Hepatic stellate cell (primary cell): ENCODE measurements at regions not wholly inside any gene's neighbourhood (a gene's known extent, or its start where the extent isn't known, plus 50 kb on each side); places are given as distances from the start of the nearest gene placed in this dataset.

Experiments
- DNase-seq: peaks from one replicate; pipeline ENCODE4 v3.0.0; 2011; ENCODE audit warnings: low spot score

DNA sequence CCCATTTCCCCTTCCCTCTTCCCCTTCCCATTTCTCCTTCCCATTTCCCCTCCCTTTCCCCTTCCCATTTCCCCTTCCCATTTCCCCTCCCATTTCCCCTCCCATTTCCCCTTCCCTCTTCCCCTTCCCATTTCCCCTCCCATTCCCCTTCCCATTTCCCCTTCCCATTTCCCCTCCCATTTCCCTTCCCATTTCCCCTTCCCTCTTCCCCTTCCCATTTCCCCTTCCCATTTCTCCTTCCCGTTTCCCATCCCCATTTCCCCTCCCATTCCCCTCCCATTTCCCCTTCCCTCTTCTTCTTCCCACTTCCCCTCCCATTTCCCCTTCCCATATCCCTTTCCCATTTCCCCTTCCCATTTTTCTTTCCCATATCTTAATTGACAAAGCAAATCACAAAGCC lies 109.0 kb downstream of the OLFM1 start:
- DNase-seq = no peak

DNA sequence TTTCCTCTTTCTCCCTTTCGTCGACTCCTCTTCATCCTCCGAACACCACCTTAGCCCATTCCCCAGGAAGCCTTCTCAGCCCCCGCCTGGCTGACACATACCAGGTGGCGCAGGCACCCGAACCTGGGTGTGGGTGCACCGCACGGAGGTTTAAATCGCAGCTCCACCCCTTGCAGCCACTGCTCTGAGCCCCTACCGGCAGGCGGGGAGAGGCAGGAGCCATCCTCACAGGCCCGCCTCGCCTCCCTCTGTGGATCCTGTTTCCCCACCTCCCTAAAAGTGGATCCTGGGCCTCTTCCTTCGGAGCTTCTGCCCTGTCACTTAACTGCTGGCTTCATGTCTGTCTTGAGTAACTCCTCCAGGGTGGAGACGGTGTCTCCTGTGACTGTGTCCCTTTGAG lies 110.7 kb downstream of the OLFM1 start:
- no peak for DNase-seq

DNA sequence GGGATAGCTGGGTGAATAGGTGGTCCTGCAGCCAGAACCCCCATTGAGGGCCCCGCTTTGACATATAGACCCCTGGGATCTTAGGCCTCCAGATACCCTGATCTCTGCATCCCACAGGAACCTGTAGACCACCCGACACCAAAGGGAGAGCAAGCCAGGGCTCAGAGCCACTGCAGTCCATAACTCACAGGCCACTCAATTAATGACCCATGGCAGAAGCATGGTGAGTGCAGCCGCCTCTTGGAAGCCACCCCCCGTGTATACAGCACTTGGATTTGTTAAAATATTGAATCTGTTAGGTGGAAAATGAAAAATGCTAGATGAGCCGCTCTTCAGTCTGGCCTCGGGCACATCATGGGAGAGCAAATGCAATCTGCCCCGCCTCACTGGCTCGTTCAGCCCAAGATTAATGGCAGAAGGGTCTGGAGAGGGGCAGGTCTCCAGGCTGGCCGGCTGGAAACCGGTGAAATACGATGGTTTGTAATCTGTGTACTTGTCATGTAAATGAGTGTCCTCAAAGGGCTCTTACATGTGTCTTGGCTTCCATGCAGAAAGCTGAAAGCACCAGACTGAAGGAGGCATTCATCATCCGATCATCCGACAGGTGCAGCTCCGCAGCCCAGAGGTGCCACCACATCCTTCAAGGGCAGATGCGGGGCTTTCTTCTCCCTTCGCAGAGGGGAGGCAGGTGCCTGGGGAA lies 111.3 kb downstream of the OLFM1 start:
- no peak for DNase-seq

DNA sequence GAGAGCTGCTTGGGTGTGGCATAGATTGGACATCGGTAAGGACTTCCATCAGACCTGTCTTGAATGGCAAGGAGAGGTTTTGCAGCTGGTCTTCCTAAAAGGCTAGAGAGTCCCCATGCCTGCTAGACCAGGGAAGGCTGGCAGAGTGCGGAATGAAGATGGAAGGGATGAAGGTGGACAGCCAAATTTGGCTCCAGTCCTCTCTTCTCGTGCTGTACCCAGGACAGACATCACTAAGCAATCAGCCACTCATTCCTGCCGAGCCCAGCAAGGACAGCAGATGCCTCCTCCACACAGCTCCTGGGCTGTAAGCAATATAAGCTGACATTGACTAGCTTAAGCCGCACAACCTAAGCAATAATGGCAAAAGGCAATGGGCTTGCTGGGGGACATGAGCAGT lies 112.0 kb downstream of the OLFM1 start:
- DNase-seq = no peak

DNA sequence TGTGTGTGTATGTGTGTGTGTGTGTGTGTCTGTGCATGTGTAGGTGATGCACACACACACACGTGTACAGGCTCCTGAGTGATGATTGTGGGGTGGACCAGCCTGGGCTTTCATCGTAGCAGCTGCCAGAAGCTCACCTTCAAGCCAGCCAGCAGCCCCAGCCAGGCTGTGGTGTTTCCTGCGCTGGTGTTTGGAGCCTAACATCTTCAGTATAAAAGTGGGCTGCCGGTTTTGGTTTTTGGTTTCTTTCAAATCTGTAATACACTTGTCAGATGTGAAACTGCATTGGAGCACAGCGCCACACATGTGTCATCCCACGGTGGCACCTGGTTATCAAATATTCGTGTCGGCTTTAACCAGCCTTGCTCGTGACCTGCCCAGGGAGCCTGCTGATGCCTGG lies 114.2 kb downstream of the OLFM1 start:
- no peak for DNase-seq

DNA sequence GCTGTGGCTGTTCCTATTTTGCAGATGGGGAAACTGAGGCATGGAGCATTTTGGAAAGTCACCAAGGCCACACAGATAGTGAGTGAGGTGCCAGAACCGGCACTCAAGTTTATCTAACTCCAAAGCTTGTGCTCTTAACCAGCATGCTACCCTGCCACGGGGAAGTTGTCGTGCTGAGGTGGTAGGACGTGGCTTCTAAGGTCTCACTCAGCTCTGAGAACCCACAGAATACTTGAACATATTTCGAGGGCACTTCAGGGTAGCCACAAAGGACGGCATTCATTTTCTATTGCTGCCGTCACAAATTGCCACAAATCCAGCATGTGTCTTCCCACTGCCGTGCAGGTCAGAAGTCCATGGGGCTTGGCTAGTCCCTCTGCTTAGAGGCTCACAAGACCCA lies 116.7 kb downstream of the OLFM1 start:
- DNase-seq = no peak

DNA sequence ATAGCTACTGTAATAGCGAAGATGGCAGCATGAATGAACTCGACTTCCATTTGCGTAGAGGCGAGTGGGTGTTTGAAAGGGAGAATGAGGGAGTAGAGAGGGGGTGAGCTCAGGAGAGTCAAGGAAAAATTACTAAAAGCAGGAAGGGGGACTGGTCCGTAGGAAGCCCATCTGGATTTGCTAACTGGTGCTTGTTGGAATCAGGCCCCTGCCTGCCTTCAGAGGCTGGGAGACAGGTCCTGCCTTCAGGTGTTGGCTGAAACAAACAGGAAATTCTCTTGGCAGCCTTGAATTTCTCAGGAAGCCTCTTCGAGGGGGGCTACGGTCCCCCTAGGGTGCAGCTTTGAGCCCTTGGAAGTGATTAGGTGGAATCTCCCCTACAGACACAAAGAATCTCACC lies 121.7 kb downstream of the OLFM1 start:
- no peak for DNase-seq

DNA sequence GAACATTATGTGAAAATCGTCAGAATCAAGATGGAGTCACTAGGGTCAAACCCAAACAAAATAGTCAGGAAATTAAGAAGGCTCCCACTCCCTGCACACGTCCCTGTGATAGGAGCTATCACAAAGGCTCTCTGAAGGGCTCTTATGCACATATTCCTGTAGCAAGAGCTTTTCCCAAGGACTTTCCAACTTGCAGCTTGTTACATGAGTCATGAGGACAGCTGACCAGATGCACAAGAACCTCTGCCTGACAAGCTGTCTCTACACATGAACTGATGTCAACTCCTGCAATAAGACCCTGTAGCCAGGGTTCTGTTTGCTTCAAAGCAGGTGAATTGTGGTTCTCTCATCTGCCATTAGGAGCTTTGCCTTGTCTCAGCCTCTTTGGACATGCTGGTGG lies 122.4 kb downstream of the OLFM1 start:
- no peak for DNase-seq

DNA sequence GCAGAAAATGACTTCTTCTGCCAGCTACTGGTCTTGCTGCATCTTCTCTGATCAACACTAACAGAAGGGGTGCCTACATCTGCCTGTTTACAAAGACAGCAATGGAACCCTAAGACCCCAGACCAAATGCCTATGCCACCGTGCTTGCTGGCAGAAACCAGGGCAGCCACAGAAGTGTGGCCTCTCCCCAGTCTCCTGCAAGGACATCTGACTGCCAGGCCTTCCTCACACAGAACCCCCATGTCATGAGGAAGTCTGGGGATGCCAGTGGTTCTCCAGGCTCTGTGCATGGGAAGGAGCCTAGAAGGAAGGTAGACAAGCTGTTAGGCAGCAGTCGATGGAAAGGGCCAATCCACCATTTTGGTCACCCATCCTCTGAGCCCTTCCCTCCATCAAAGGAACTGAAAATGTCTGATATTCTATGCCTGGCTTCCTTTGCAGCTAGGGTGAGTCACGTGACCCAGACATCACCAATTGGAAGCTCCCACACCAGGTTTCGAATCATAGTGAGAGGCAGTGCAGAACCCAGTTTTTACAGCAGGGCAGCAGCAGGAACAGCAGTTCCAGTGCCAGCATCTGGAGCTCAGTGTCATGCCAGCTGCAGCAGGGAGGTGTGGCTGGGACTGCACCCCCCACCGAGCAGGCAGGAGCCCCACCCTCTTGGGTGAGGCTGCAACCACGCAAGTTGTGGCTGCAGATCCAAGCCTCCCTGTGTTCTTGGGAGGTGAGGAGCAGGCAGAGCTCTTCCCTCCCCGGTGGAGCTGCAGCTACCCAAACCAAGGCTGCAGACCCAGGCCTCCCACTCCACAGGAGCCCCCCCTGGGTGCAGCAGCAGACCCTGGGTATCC lies 123.4 kb downstream of the OLFM1 start:
- DNase-seq = no peak

DNA sequence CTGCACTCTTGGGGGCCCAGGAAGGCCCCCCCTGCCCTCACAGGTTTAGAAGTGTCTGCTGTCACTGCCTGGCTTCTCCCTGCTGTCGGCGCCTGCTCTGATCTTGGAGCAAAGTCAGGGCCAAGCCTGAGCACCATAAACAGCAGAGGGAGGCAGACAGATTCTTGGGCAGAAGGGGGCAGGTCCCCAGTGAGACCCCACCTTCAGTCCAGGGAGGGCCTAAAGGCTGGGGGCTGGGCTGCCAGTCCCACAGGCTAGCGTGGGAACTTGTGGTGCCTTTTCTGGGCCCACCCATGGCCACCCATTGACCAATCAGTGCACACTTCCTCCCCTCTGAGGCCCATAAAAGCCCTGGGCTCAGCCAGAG lies 124.0 kb downstream of the OLFM1 start:
- no peak for DNase-seq

DNA sequence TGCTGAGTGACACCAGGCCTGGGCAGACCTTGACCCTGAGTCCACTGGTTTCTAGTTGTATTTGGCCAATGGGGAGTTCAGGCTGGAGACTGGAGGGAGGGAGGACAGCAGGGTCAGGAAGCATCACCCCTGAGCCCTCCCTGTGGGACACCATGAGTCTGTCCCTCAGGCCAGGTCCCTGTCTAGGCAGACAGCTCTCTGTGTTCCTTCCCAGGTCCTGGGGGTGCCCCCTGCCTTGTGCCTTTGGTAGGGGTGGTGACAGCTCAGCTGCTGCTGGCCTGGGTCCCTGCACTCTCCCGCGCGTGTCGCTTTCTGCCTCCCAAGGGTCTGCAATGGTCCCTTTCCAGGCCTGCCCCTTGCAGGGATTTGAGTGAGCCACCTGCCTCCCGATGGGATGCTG lies 125.5 kb downstream of the OLFM1 start:
- no peak for DNase-seq

DNA sequence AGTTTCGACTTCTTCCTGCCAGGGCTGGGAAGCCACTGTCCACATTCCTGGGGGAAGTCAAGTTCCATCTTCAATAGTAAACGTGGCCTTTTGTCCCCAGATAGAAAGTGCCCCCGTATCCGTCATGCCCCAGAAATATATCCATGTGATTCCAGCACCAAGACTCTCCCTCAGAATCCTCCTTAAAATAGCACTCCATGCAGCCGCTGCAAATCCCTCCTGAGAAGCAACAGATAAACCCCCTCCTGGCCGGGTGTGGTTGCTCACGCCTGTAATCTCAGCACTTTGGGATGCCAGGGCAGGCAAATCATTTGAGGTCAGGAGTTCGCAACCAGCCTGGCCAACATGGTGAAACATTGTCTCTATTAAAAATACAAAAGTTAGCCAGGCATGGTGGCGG lies 126.1 kb downstream of the OLFM1 start:
- no peak for DNase-seq

DNA sequence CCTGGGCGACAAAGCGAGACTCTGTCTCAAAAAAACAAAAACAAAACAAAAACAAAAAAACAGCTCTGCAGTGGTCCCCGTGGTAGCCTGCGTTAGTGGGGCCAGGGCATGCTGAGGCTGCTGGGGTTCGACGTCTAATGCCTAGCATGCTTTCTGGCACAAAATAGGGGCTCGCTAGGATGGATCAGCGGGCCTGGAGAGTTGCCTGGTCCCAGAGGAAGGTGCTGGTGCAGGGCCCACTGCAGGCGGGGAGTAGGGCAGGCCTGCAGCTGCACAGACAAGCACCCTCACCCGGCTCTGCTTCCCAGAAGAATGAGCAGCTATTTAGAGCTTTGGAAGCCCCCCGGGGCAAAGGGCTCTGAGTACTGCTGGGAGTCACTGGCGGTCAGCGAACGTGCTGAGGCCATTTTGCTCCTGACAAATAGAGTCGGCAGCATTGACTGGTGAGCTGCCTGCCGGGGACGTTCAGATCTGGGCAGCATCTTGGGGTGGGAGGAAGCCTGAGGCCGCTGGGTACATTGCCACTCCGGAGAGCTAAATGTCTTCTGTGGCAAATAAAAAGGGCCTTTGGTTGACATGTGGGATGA lies 126.7 kb downstream of the OLFM1 start:
- DNase-seq = no peak

DNA sequence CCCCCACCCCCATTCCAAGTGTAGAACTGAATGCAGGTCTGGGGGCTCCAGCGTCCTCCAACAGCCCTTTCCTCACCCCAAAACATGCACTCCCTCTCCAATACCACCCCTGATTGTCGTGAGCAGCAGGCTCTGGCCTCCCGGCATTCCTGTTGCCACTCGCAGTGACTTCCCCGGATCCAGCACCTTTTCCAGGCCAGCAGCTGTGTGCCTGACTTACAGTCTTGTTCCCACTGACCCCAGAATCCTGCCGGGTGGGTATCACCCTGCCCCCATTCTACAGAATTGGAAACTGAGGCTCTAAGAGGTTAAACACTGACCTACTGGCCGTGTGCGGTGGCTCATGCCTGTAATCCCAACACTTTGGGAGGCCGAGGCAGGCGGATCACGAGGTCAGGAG lies 127.2 kb downstream of the OLFM1 start:
- DNase-seq = no peak

DNA sequence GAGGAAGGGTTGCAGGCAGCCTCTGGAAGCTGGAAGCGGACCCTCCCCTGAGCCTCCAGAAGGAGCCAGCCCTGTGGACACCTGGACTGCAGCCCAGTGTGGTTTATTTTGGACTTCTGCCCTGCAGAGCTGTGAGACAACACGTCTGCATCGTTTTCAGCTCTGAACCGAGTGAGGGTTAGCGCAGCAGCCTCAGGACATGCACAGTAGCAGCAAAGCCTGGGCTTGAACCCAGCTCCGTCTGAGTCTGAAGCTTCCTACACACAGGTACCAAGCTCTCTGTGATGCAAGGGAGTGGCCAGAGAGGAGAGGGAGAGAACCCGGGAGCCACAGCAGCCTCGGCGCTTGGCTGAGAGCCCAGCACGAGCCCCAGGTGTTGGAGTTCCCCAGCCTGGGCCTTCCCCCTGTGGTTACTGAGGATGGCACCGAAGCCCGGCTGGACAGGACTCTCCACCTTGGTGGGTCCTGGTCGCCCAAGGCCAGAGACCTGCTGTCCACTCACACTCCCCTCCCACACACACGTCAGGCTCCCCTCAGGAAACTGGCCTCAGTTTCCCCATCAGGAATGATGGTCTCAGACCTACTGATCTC lies 128.2 kb downstream of the OLFM1 start:
- DNase-seq = no peak

DNA sequence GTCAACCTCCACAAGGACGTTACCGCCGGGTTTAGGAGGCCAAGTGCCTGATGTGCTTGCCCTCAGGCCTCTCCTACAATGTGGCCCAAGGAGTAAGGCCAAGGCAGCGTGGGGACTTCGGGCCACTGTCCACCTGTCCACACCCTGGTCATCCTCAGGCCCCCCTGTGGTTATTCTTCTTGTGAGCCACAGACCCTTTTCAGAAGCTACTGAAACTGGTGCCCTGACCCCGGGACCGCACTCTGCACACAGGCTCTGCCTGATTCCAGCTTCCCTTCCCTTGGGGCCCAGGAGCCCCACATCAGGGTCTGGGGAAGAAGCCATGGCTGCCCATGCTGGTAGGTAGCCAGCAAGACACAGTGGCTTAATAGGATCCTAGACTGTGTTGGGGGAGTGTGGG lies 128.8 kb downstream of the OLFM1 start:
- DNase-seq = no peak

DNA sequence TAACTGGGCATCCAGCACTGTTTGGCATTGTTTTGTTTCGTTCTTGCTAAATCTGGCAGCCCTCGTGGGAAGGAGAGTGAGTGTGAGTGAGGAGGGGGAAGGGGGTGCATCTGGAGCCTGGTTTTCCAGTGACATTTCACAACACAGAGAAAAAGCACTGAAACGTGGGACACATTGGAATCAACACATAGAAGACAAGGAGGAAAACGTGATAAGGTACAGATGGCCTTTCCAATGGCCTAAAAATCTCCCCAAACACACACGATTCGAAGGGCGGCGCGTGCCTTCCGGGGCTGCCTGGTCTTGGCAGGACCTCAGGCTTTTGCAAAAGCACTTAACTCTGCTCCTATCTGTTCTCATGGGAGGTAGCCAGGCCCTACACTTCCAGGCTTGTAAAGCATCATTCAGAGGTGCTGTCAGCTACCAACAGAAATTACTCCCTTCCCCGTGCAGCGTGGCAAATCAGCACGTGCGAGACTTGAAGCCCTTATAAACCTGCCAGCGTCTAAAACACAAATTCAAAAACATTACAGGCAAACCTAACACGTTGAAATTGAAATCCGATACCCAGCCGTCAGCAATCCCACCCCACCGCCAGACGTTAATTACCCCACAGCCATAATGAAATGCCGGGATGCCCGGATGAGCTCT lies 129.4 kb downstream of the OLFM1 start:
- no peak for DNase-seq

DNA sequence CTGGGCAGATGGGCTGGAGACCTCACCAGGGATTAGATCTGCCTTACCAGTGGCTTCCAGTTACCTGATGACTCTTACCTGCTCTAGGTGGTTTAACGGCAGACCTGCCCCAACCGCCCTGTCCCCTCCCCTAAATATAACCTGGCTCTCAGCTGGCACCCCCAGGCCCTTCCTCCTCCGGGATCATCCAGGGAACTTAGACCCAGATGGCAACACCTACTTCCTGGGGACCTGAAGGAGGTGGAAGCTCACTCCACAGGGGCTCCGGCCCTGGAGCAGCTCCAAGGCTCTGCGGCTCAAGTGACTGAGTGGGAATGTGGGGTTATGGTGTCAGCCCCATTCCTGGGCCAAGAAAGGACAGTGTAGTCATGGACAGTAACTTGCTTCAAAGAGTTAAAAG lies 130.4 kb downstream of the OLFM1 start:
- no peak for DNase-seq

DNA sequence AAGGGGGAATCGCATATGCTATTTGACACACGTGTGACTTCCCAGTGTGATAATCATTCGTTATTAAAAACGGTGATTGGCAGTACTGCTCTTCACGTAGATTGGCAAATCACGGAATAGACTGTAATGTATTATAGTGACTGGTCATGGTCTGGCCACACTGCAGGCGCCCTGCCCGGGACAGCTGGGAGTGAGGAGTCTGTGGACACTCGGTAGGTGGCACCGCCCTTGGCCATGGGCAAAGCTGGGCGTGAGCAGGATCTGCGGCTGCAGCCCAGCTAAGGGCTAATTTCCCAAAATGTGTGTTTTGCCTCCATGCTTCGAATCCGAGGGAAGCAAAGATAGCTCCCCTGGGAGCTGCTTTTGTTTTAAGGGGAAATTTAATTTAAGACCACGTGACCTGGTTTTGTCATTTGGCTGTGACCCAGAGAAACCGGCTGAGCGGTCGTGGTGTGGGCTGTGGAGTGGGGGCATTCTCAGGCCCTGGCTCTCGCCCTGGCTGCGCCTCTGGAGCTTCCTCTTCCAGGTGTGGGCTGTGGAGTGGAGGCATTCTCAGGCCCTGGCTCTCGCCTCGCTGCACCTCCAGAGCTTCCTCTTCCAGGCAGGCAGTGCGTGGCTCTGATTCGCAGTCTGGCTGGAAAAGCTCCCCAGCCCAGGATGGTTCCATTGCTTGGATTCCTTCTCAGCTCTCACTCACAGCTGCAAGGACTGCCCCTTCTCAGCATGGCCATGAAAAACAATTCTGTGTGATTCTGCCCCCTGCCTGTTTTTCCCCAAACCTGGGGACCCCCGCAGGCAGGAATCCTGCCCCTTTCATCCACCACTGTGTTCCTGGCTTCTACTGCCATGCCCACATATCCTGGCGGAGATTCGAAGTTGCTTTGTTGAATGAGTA lies 131.1 kb downstream of the OLFM1 start:
- no peak for DNase-seq

DNA sequence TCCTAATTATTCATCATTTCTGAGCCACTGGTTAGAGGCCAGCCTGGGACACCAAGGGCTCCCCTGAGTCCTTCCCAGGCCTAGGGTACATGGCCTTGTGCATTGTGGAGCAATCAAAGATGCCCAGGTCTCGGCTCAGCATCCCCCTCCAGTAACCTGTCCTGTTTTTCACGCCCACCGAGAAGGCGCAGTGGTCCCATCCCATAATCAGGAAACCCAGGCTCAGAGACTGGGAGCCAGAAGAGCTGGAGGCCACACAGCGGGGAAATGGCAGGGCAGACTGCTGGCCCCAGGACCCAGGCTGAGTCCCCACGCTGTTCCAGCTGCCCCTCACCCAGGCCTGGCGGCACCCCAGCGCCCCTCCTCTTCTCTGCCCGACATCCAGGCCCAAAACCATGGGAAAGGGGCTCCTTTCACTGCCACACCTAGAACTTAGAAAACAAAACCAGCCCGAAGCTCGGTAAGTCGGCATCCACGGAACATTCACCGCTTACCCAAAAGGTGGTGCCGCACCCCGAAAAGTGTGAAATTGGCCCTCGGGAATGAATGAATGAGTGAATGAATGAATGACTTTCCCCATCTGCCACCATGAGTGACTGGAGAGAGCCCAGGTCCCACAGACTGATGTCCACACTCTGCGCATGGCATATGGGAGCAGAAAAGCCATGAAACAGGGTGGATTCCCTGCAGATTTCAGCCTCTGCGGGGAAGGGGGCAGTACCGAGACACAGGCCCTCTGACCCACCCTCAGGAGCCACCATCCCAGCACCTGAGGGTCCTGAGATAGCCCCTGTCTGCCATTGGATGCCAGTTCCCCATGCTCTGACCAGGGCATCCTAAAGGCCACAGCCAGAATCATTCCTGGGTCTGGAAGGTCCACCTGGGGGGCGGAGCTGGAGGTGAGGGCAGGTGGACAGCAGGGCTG lies 132.5 kb downstream of the OLFM1 start:
- DNase-seq = no peak
